Heart left ventricle (tissue), 13 donors: ENCODE measurements at regions not wholly inside any gene's neighbourhood (a gene's known extent, or its start where the extent isn't known, plus 50 kb on each side); places are given as distances from the start of the nearest gene placed in this dataset.

ENCODE experiments used
- POLR2A ChIP-seq, 2 donors: fragments of 450-650 bp; IDR thresholded peaks; one replicate each; pipeline ENCODE4 v1.6.1; 2017; ENCODE audit warnings: antibody characterized with exemption in 2 of 2, mild to moderate bottlenecking in 2 of 2, moderate library complexity in 2 of 2
- TF ChIP-seq, protein P1 (sequence below), 12 donors: fragments of 200-600 bp; sonication (generic) in 4 of 12; IDR thresholded peaks; one replicate each; pipeline versions ENCODE4 v1.5.0 to v1.8.0; 2018 to 2022; ENCODE audit warnings: antibody characterized with exemption in 12 of 12, mild to moderate bottlenecking in 5 of 12
- donor health status: ischemic (EF 13 %, LVEDD 7.1; RV severe dilation, severe dysfunction).
- donor health status: DM: no; HTN: yes; CAD: no.
- donor health status: DM: no; HTN: no; CAD: no.
- donor health status: ischemic (EF 25% LVEDD 6.9; RV normal size, moderate dysfunction).
- donor health status: ischemic (EF 25% LVEDD 5.7; RV mildly dilated, moderate dysfunction).
- donor health status: ischemic (EF 35%, LVEDD 5.7; RV mildly dilated, moderate dysfunction).
- donor health status: nonischemic (EF 11% LVEDD 7.7; RV severe dilation, severe dysfunction).
- donor health status: DM: yes; HTN: yes; CAD: no.
- donor health status: PGD.
- donor health status: ischemic (EF 29% LVEDD 5.4; RV normal size, mild dysfunction).
- donor health status: nonischemic (EF 23%, LVEDD 6.1; RV moderate dilation, normal function).

- TF ChIP-seq, protein P1, sequence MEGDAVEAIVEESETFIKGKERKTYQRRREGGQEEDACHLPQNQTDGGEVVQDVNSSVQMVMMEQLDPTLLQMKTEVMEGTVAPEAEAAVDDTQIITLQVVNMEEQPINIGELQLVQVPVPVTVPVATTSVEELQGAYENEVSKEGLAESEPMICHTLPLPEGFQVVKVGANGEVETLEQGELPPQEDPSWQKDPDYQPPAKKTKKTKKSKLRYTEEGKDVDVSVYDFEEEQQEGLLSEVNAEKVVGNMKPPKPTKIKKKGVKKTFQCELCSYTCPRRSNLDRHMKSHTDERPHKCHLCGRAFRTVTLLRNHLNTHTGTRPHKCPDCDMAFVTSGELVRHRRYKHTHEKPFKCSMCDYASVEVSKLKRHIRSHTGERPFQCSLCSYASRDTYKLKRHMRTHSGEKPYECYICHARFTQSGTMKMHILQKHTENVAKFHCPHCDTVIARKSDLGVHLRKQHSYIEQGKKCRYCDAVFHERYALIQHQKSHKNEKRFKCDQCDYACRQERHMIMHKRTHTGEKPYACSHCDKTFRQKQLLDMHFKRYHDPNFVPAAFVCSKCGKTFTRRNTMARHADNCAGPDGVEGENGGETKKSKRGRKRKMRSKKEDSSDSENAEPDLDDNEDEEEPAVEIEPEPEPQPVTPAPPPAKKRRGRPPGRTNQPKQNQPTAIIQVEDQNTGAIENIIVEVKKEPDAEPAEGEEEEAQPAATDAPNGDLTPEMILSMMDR (IDR thresholded peaks at IDR 0.05): no peak
- no peak for TF ChIP-seq POLR2A (IDR thresholded peaks at IDR 0.05)
Measured at GRCh38 chr3:1852950-1853349, 245.7 kb upstream of the CNTN4 start.
